Lower lobe of right lung (tissue), 2 donors: ENCODE measurements at regions not wholly inside any gene's neighbourhood (a gene's known extent, or its start where the extent isn't known, plus 50 kb on each side); places are given as distances from the start of the nearest gene placed in this dataset.

ENCODE experiments used
- ATAC-seq, 2 donors: fragments of 200-7000 bp; cut with Tn5 transposase; one replicate each; pipeline ENCODE4 v1.9.1; 2020 to 2022; ENCODE audit warnings: mild to moderate bottlenecking in 2 of 2, moderate library complexity in 2 of 2
- DNase-seq: peaks from one replicate; pipeline ENCODE4 v3.0.0-alpha.2; 2020
- H3K27ac ChIP-seq: fragments of 200-600 bp; one replicate; pipeline ENCODE4 v1.8.0; 2022
- H3K27me3 ChIP-seq: fragments of 200-600 bp; one replicate; pipeline ENCODE4 v1.8.0; 2022; ENCODE audit warnings: low read depth
- H3K36me3 ChIP-seq: fragments of 200-600 bp; one replicate; pipeline ENCODE4 v1.8.0; 2022; ENCODE audit warnings: mild to moderate bottlenecking
- H3K4me1 ChIP-seq: fragments of 200-600 bp; one replicate; pipeline ENCODE4 v1.8.0; 2022
- H3K4me3 ChIP-seq: fragments of 200-600 bp; one replicate; pipeline ENCODE4 v1.8.0; 2022; ENCODE audit warnings: mild to moderate bottlenecking
- H3K9me3 ChIP-seq: fragments of 200-600 bp; one replicate; pipeline ENCODE4 v1.8.0; 2022
- CTCF ChIP-seq: fragments of 200-600 bp; IDR thresholded peaks from one replicate; pipeline ENCODE4 v1.8.0; 2022; ENCODE audit warnings: antibody characterized with exemption, mild to moderate bottlenecking
- intact Hi-C: fragments of 100-400 bp; cut with DNase I; formaldehyde crosslinking; loops from one replicate; pipeline ENCODE4 v1.11.0; 2022
- donor health status: DM: no; HTN: yes; CAD: no; lungs with severe emphysema.

DNA sequence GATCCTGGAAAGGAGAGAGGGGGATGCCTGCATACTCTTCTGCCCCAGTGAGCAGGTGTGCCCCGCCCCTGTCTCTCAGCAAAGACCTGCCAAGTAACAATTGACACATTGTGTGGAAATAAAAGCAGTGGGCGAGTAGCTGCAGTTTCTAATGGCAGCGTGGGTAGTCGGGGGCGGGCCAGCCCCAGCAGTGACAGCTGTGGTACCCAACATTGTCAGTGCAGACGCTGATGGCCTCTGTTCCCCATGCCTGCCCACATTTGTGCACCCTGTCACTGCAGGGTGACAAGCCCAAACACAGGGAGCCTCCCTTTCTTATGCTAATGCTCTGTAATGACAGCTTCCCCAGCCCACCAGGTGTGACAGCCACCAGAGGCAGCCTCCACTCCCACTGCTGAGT lies 491.7 kb downstream of the DHX35 start:
- Histone ChIP-seq H3K27ac (no peak overlapping the region), H3K27me3 (no peaks in the 10 kb centered on the region), H3K4me1 (no peaks in the 10 kb centered on the region), H3K4me3 (no peak overlapping the region), H3K9me3 (no peaks in the 10 kb centered on the region), H3K36me3 (no peaks in the 10 kb centered on the region)
- no peak for DNase-seq
- no peak for ATAC-seq
- intact Hi-C loops, result no loop called here
- no peak for TF ChIP-seq CTCF

DNA sequence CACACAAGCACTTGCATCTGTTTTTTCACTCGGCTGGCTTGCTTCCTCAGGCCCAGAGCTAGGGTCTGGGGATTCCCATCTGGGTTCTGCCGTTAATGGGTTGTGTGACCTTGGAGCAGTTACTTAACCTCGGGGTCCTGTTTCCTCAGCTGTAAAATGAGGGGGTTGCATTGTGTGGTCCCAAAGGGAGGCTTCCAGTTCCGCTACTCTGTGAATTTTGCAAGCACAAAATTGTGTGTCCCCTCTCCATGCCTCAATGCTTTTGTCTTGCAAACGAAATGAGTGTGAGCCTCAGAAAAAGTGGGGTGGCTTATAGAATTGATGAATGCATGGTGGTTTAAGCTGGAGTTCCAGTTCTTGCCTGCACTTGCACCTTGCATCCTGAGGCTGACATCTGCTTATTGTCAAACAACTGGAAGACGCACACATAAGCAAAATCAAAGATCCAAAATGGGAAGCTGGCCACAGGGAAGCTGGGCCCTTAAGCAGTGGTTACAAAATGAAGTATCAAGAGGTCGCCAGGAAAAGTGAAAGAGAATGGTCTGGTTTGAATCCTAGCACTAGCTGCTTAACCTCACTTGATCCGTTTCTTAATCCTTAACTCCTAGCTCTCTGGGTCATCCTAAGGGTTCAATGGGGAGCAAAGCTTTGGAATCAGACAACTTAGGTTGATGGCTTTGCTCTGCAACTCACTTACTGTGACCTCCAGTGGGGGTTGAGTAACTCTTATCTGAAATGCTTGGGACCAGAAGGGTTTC lies 490.6 kb downstream of the DHX35 start:
- no peak for DNase-seq
- Histone ChIP-seq H3K36me3 (no peaks in the 10 kb centered on the region), H3K27me3 (no peaks in the 10 kb centered on the region), H3K4me3 (no peak overlapping the region), H3K4me1 (no peaks in the 10 kb centered on the region), H3K27ac (no peak overlapping the region), H3K9me3 (no peaks in the 10 kb centered on the region)
- no peak for TF ChIP-seq CTCF
- intact Hi-C loops, result no loop called here
- ATAC-seq, result no peak

GRCh38 chr20:39451386-39451785 lies 489.2 kb downstream of the DHX35 start:
- no peaks in the 10 kb centered on the region for H3K36me3 ChIP-seq
- TF ChIP-seq CTCF, result no peak
- H3K4me1 ChIP-seq, result no peaks in the 10 kb centered on the region
- no peaks in the 10 kb centered on the region for H3K9me3 ChIP-seq
- ATAC-seq (no peak), DNase-seq (no peak)
- no peaks in the 10 kb centered on the region for H3K27me3 ChIP-seq
- H3K27ac ChIP-seq, result no peak overlapping the region
- intact Hi-C loops, result no loop called here
- H3K4me3 ChIP-seq, result no peak overlapping the region

GRCh38 chr20:39446397-39446796 lies 484.3 kb downstream of the DHX35 start:
- DNase-seq (no peak), ATAC-seq (no peak)
- H3K9me3 ChIP-seq, result no peaks in the 10 kb centered on the region
- no peak overlapping the region for H3K4me3 ChIP-seq
- H3K4me1 ChIP-seq, result no peaks in the 10 kb centered on the region
- H3K36me3 ChIP-seq, result no peaks in the 10 kb centered on the region
- intact Hi-C loops, result no loop called here
- H3K27me3 ChIP-seq, result no peaks in the 10 kb centered on the region
- H3K27ac ChIP-seq, result no peak overlapping the region
- TF ChIP-seq CTCF, result no peak

GRCh38 chr20:39445095-39445494 lies 483.0 kb downstream of the DHX35 start:
- H3K27me3 ChIP-seq, result no peaks in the 10 kb centered on the region
- H3K9me3 ChIP-seq, result no peaks in the 10 kb centered on the region
- H3K4me3 ChIP-seq, result no peak overlapping the region
- no peak overlapping the region for H3K27ac ChIP-seq
- no peak for DNase-seq
- no peak for TF ChIP-seq CTCF
- intact Hi-C loops, result no loop called here
- H3K36me3 ChIP-seq, result no peaks in the 10 kb centered on the region
- no peaks in the 10 kb centered on the region for H3K4me1 ChIP-seq
- ATAC-seq, result no peak
